Astrocyte of the spinal cord (primary cell): ENCODE measurements at regions not wholly inside any gene's neighbourhood (a gene's known extent, or its start where the extent isn't known, plus 50 kb on each side); places are given as distances from the start of the nearest gene placed in this dataset.

Source experiments
- DNase-seq: peaks from one replicate; pipeline ENCODE4 v3.0.0; 2011; ENCODE audit warnings: low read depth, low spot score
- H3K4me3 ChIP-seq: 2 replicates; pipeline ENCODE4 v1.5.1; 2011; ENCODE audit warnings: low read depth, mild to moderate bottlenecking, low read length, moderate library complexity
- in situ Hi-C: cut with HindIII; loops from 2 replicates; pipeline ENCODE4 v1.10.0; 2017; ENCODE audit warnings: low sequenced_read_pairs
- TF ChIP-seq, protein P1 (sequence below): IDR thresholded peaks from 2 replicates; pipeline ENCODE4 v1.5.1; 2012; ENCODE audit warnings: low read depth, mild to moderate bottlenecking, low read length, inconsistent platforms

DNA sequence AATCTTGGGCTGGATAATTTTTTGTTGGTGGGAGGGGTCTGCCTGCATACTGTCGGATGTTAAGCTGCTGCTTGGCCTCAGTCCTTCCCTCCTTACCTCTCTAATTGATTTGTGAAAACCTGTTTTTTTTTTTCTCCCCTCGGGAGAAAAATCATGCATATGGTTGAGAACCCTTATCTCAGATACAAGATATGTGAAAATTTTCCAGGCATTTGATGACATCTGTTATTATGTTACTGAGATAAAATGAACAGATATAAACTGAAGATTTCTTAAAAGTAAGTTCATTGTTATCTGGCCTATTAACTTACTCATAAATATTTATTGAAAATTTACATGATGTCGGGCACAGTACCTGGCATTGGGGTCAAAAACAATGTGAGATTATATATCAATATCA, 1375.7 kb downstream of the PCDH9 start:
- TF ChIP-seq, protein P1, sequence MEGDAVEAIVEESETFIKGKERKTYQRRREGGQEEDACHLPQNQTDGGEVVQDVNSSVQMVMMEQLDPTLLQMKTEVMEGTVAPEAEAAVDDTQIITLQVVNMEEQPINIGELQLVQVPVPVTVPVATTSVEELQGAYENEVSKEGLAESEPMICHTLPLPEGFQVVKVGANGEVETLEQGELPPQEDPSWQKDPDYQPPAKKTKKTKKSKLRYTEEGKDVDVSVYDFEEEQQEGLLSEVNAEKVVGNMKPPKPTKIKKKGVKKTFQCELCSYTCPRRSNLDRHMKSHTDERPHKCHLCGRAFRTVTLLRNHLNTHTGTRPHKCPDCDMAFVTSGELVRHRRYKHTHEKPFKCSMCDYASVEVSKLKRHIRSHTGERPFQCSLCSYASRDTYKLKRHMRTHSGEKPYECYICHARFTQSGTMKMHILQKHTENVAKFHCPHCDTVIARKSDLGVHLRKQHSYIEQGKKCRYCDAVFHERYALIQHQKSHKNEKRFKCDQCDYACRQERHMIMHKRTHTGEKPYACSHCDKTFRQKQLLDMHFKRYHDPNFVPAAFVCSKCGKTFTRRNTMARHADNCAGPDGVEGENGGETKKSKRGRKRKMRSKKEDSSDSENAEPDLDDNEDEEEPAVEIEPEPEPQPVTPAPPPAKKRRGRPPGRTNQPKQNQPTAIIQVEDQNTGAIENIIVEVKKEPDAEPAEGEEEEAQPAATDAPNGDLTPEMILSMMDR = no peak
- H3K4me3 ChIP-seq = no peak overlapping the region
- DNase-seq = no peak
- in situ Hi-C loops = no loop called here

DNA sequence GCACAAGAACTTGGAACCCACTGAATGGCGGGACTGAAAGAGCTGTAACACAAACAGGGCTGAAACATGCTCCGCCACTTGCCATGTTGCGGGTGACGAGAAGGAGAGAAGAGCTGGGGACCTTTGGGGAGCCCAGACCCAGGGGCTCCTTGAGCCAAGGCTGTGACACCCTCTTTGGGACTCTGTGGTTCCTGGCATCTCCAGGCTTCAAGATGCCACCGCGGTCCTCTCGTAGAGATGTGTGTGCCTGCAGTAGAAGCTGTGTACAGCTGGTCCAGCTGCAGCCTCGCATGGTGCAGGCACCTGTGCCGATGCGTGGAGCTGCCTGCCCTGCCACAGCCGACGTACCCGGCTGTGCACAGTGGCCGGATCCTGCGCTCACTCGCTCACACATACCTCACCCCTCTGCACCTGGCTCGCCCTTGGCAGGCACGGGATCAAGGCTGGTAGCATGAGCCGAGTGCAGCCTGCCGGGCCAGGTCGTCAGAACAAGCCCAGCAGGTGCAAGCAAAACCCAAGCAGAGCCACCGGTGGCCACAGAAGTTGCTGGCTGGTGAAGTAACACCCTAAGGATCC, 1385.8 kb downstream of the PCDH9 start:
- TF ChIP-seq, protein P1 = no peak
- H3K4me3 ChIP-seq = no peak overlapping the region
- in situ Hi-C loops = no loop called here
- DNase-seq = no peak

DNA sequence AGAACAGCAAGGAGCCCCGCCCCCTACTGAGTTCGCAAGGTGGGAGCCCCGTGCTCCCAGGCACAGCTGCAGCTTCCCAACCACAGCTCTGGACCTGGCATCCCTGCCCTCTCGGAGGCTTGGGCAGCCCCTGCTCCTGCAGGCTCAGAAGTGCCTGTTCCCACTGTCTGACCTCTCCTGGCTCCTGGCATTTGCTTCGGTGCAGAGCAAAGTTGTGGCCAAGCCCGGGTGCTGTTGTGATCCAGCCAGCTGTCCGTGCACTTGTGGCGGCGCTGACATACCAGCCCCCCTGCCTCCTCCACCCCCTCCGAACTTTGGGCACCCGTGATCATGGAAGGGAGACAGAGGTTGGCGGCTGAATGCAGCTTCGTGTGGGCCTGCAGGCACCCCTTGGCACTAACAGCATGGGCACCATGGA, 1386.8 kb downstream of the PCDH9 start:
- TF ChIP-seq, protein P1 = no peak
- H3K4me3 ChIP-seq = no peak overlapping the region
- DNase-seq = no peak
- in situ Hi-C loops = no loop called here

DNA sequence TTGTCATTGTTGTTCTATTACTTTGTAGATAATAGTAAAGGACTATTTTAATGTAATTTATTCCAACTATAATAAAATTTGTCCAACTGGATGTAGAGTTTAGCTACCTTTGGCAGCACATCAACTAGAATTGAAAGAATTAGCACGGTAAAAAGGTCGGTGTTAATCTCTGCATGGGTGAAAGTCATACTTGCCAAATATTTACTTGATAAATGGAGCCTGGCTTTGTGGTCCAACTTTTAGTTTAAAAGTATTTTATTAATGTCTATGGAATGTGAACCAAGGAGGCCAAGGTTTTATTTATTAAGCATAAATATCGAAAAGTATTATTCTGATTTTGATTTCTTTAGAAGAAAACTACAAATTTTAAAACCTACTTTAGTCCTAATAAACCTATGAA, 1389.0 kb downstream of the PCDH9 start:
- H3K4me3 ChIP-seq = no peak overlapping the region
- in situ Hi-C loops = no loop called here
- DNase-seq = no peak
- TF ChIP-seq, protein P1 = no peak

DNA sequence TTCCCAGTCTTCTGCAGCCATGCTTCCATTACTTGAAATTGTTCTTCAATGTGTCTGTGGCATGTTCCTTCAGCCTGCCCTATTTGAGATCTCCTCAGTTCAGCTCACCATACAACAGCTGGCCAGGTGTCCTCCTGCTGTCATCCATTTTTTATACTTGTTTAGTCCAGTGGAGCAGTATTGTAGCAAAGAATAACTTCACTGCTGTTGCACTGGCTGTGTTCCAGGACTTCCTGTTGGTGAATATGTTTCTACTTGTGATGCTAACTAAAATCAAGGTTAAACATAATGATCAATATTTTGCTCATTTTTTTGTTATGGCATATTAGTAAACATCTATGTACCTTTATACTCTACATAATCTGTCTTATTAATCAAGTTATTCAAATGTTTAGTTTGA, 1394.1 kb downstream of the PCDH9 start:
- TF ChIP-seq, protein P1 = no peak
- in situ Hi-C loops = no loop called here
- no peak overlapping the region for H3K4me3 ChIP-seq
- DNase-seq = no peak

DNA sequence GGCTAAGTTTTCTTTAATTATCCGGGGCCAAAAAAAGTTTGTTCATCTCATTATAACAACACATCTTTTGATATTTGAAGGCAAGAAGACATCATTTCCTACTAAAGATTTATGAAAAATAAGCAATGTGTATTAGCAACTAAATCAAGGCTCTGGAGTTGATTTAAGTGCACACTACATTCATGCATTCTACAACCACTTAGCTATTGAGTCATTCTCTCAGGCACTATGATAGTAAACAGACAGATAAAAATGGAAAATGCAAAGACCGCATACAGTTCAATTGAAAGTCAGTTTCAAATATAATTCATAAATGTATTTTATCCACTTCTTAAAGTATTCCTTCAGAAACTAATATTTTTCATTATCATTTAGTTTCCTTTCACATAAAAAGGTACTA, 1395.2 kb downstream of the PCDH9 start:
- TF ChIP-seq, protein P1 = no peak
- DNase-seq = no peak

More for the DNA sequence above, 1395.2 kb downstream of the PCDH9 start:
- H3K4me3 ChIP-seq = no peak overlapping the region
- in situ Hi-C loops = no loop called here
